Esophagus squamous epithelium (tissue), 4 donors: ENCODE measurements at regions not wholly inside any gene's neighbourhood (a gene's known extent, or its start where the extent isn't known, plus 50 kb on each side); places are given as distances from the start of the nearest gene placed in this dataset.

Source experiments
- CTCF ChIP-seq, 6 experiments: fragments of 450-650 bp in 4 of 6; fragments of 200-600 bp in 2 of 6; sonication (generic) in 2 of 6; IDR thresholded peaks; one replicate each; pipeline ENCODE4 v1.5.1; 2016 to 2019; ENCODE audit warnings: antibody characterized with exemption in 6 of 6, mild to moderate bottlenecking in 4 of 6, moderate library complexity in 4 of 6
- POLR2A ChIP-seq, 4 donors: fragments of 450-650 bp; IDR thresholded peaks; one replicate each; pipeline ENCODE4 v1.6.1; 2017; ENCODE audit warnings: antibody characterized with exemption in 4 of 4, mild to moderate bottlenecking in 4 of 4, moderate library complexity in 3 of 4

- TF ChIP-seq POLR2A (IDR thresholded peaks at IDR 0.05): no peak
- no peak for TF ChIP-seq CTCF (IDR thresholded peaks at IDR 0.05)
These were observed 297.7 kb upstream of the WWC1 start for GRCh38 chr5:167993771-167994170.
